Breast epithelium (tissue), 4 donors: ENCODE measurements at regions not wholly inside any gene's neighbourhood (a gene's known extent, or its start where the extent isn't known, plus 50 kb on each side); places are given as distances from the start of the nearest gene placed in this dataset.

Experiments
- DNase-seq, 2 donors: peaks; one replicate each; pipeline ENCODE4 v3.0.0-alpha.2; 2019; ENCODE audit warnings: low spot score in 2 of 2
- H3K27ac ChIP-seq, 2 donors: fragments of 200-600 bp; sonication (generic) in 1 of 2; one replicate each; pipeline ENCODE4 v1.5.1; 2016 to 2019; ENCODE audit warnings: mild to moderate bottlenecking in 1 of 2
- H3K27me3 ChIP-seq, 2 donors: fragments of 200-600 bp; sonication (generic) in 1 of 2; one replicate each; pipeline versions ENCODE4 v1.5.1 to v1.6.0; 2017 to 2019; ENCODE audit warnings: control low read depth in 1 of 2, mild to moderate bottlenecking in 1 of 2
- H3K36me3 ChIP-seq: fragments of 200-600 bp; one replicate; pipeline ENCODE4 v1.5.1; 2019
- H3K4me1 ChIP-seq, 2 donors: fragments of 200-600 bp; sonication (generic); one replicate each; pipeline ENCODE4 v1.5.1; 2016 to 2019; ENCODE audit warnings: control low read depth in 1 of 2
- H3K4me3 ChIP-seq, 3 donors: fragments of 200-600 bp; sonication (generic); 1 replicate in 2 of 3; 2 replicates in 1 of 3; pipeline ENCODE4 v1.5.1; 2016 to 2019; ENCODE audit warnings: mild to moderate bottlenecking in 3 of 3, moderate library complexity in 2 of 3
- H3K9me3 ChIP-seq, 2 donors: fragments of 200-600 bp; sonication (generic) in 1 of 2; one replicate each; pipeline ENCODE4 v1.5.1; 2016 to 2019; ENCODE audit warnings: control low read depth in 1 of 2
- POLR2A ChIP-seq: fragments of 450-650 bp; IDR thresholded peaks from one replicate; pipeline ENCODE4 v1.6.1; 2016; ENCODE audit warnings: antibody characterized with exemption, mild to moderate bottlenecking, moderate library complexity
- POLR2AphosphoS5 ChIP-seq, 3 donors: sonication (generic); formaldehyde crosslinking; IDR thresholded peaks; one replicate each; pipeline ENCODE4 v1.6.1; 2017; ENCODE audit warnings: antibody characterized with exemption in 3 of 3
- intact Hi-C: fragments of 100-400 bp; cut with DNase I; formaldehyde crosslinking; loops from one replicate; pipeline ENCODE4 v1.15.1; 2023; ENCODE audit warnings: low total_unique reads
- TF ChIP-seq, protein P1 (sequence below), 3 donors: fragments of 450-650 bp; IDR thresholded peaks; one replicate each; pipeline ENCODE4 v1.5.1; 2016 to 2017; ENCODE audit warnings: antibody characterized with exemption in 3 of 3, mild to moderate bottlenecking in 3 of 3, moderate library complexity in 3 of 3

DNA sequence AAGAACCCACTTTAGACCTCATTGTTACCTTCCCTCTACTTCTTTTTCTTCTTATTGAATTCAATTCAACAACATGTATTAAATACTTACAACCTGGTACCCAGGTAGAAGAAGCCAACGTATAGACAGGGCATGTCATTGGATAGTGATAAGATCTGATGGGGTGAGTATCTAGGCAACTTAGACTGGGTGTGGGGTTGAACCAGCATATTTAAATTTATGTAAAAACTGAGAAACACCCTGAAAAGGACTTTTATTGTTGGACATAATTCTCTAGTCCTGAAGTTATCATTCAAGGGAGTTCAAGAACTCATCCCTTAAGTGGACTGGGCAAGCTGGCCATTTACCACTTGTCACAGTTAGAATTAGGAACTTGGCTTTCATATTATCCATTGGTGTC lies 139.2 kb downstream of the ZIC5 start:
- H3K9me3 ChIP-seq, result no peaks in the 10 kb centered on the region
- DNase-seq, result no peak
- H3K4me1 ChIP-seq, result no peaks in the 10 kb centered on the region
- H3K27ac ChIP-seq, result no peak overlapping the region
- no peaks in the 10 kb centered on the region for H3K27me3 ChIP-seq
- intact Hi-C loops, result no loop called here
- no peaks in the 10 kb centered on the region for H3K36me3 ChIP-seq
- no peak overlapping the region for H3K4me3 ChIP-seq
- TF ChIP-seq POLR2A (no peak), POLR2AphosphoS5 (IDR thresholded peaks at IDR 0.05) (no peak)
- TF ChIP-seq, protein P1, sequence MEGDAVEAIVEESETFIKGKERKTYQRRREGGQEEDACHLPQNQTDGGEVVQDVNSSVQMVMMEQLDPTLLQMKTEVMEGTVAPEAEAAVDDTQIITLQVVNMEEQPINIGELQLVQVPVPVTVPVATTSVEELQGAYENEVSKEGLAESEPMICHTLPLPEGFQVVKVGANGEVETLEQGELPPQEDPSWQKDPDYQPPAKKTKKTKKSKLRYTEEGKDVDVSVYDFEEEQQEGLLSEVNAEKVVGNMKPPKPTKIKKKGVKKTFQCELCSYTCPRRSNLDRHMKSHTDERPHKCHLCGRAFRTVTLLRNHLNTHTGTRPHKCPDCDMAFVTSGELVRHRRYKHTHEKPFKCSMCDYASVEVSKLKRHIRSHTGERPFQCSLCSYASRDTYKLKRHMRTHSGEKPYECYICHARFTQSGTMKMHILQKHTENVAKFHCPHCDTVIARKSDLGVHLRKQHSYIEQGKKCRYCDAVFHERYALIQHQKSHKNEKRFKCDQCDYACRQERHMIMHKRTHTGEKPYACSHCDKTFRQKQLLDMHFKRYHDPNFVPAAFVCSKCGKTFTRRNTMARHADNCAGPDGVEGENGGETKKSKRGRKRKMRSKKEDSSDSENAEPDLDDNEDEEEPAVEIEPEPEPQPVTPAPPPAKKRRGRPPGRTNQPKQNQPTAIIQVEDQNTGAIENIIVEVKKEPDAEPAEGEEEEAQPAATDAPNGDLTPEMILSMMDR (IDR thresholded peaks at IDR 0.05), result no peak

DNA sequence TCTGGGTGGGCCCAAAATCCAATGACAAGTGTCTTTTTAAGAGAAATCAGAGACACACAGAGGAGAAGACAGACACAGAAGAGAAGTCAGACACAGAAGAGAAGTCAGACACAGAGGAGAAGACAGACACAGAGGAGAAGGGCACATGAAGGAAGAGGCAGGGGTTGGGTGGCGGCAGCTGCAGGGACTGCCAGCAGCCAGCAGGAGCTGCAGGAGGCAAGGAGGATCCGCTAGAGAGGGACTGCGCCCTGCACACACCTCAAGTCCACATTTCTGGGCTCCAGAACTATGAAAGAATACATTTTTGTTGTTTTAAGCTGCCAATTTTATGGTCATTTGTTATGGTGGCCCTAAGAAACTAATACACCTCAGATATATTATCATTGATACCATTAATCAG lies 140.6 kb downstream of the ZIC5 start:
- no peak for TF ChIP-seq POLR2AphosphoS5 (IDR thresholded peaks at IDR 0.05)
- TF ChIP-seq POLR2A, result no peak
- TF ChIP-seq, protein P1 (IDR thresholded peaks at IDR 0.05), result no peak
- no peak for DNase-seq
- Histone ChIP-seq H3K4me3 (no peak overlapping the region), H3K27me3 (no peaks in the 10 kb centered on the region), H3K4me1 (no peaks in the 10 kb centered on the region), H3K36me3 (no peaks in the 10 kb centered on the region), H3K9me3 (no peaks in the 10 kb centered on the region), H3K27ac (no peak overlapping the region)
- intact Hi-C loops, result no loop called here

DNA sequence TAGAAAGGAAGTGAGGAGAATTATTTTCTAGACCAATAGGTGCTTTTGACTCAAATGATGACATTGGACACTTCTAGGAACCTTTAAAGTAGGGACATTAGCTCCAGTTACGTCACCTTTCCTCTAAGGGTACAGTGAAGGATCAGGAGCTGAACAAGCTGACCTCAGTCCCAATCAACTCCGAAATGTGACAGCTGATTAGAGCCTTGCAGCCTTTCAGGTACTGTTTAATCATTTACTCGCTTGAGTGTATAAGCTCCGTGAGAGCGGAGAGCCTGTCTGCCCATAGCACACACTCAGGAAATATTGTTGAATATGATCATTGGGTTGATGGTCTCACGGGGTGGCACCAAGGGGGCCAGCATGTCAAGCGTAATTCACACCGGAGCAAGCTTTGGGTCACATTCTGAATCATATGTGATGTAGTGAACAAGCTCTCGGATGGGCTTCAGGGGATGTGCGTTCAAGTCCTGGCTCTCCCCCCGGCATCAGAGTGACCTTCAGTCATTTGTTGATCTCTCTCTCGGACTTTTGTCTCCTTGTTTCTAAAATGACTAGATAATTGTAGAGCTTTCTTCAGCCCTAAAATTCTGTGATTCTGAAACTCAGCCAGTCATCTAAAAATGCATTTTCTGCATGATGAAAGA lies 141.9 kb downstream of the ZIC5 start:
- Histone ChIP-seq H3K9me3 (no peaks in the 10 kb centered on the region), H3K27me3 (no peaks in the 10 kb centered on the region), H3K4me3 (no peak overlapping the region), H3K4me1 (no peaks in the 10 kb centered on the region), H3K36me3 (no peaks in the 10 kb centered on the region), H3K27ac (no peak overlapping the region)
- DNase-seq, result no peak
- intact Hi-C loops, result no loop called here
- TF ChIP-seq POLR2AphosphoS5 (IDR thresholded peaks at IDR 0.05) (no peak), POLR2A (no peak)
- TF ChIP-seq, protein P1 (IDR thresholded peaks at IDR 0.05), result no peak

DNA sequence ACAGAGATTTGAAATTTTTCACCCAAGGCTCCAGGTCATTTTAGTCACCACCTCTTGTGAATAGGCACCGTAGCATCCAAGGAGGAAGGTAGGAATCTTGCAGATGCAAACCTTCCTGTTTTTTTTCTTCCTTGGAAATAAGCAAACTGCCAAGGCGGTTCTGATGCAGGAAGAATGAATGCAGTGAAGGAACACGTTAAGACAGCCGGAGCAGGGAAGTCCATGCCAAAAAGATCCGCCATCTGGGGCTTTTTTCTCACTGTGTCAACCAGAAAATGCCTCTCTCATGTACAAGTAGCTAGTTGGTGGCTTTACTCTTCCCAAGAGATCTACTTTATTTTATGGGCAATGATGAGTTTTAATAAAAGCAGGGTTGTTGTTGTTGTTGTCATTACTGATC lies 142.4 kb downstream of the ZIC5 start:
- intact Hi-C loops, result no loop called here
- no peak for DNase-seq
- no peaks in the 10 kb centered on the region for H3K4me1 ChIP-seq
- H3K4me3 ChIP-seq, result no peak overlapping the region
- no peak overlapping the region for H3K27ac ChIP-seq
- no peaks in the 10 kb centered on the region for H3K36me3 ChIP-seq
- no peaks in the 10 kb centered on the region for H3K27me3 ChIP-seq
- TF ChIP-seq POLR2A (no peak), POLR2AphosphoS5 (IDR thresholded peaks at IDR 0.05) (no peak)
- TF ChIP-seq, protein P1 (IDR thresholded peaks at IDR 0.05), result no peak
- H3K9me3 ChIP-seq, result no peaks in the 10 kb centered on the region

DNA sequence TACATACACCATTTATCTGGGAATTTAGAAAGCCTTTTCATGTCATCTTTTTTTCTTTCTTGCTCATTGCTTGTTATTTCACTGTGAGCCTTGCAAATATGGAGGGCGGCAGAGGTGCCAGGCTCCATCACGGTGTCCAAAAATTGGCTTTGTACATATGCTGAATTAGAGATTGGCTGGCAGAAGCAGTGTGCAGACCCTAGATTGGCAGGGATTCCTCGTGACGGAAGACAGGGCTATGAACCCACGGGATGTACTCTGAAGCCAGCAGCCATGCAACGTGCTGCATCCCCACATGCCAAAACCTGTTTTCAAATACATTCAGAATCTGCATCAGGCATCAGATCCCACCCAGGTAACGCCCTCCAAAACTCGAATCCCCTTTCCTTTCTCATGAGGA lies 142.8 kb downstream of the ZIC5 start:
- TF ChIP-seq, protein P1 (IDR thresholded peaks at IDR 0.05), result no peak
- TF ChIP-seq POLR2AphosphoS5 (IDR thresholded peaks at IDR 0.05) (no peak), POLR2A (no peak)
- Histone ChIP-seq H3K4me1 (no peaks in the 10 kb centered on the region), H3K4me3 (no peak overlapping the region), H3K36me3 (no peaks in the 10 kb centered on the region), H3K27ac (no peak overlapping the region), H3K27me3 (no peaks in the 10 kb centered on the region), H3K9me3 (peaks cover 0 to 2% of the 10 kb centered on the region in 2 donors)
- intact Hi-C loops, result no loop called here
- no peak for DNase-seq
